GM19452 (cell line): ENCODE measurements at regions not wholly inside any gene's neighbourhood (a gene's known extent, or its start where the extent isn't known, plus 50 kb on each side); places are given as distances from the start of the nearest gene placed in this dataset.
A peak's percentile ranks its signal among the peaks of the same experiment; 100 is the strongest.

Experiments
- ATAC-seq: cut with Tn5 transposase; IDR thresholded peaks from one replicate; pipeline ENCODE4 v1.9.1; 2021; ENCODE audit not compliant: unreplicated experiment

- no peak for ATAC-seq
Observed at GRCh38 chr20:39946931-39947330, 742.1 kb downstream of the MAFB start.

- ATAC-seq: peak; percentile 75
Observed at GRCh38 chr20:39946053-39946810, 742.8 kb downstream of the MAFB start.

GRCh38 chr20:39944861-39945260 lies 744.2 kb downstream of the MAFB start:
- no peak for ATAC-seq

- no peak for ATAC-seq
Observed at GRCh38 chr20:39943336-39943735, 745.7 kb downstream of the MAFB start.

- ATAC-seq: no peak
Observed at GRCh38 chr20:39941245-39941644, 747.8 kb downstream of the MAFB start.

- ATAC-seq: no peak
Observed at GRCh38 chr20:39939241-39939865, 749.7 kb downstream of the MAFB start.

- no peak for ATAC-seq
Observed at GRCh38 chr20:39936401-39936800, 752.6 kb downstream of the MAFB start.

- ATAC-seq: no peak
Observed at GRCh38 chr20:39935901-39936300, 753.1 kb downstream of the MAFB start.

GRCh38 chr20:39916236-39916765 lies 772.7 kb downstream of the MAFB start:
- no peak for ATAC-seq

GRCh38 chr20:39913274-39913673 lies 775.8 kb downstream of the MAFB start:
- ATAC-seq: no peak

GRCh38 chr20:39911497-39911896 lies 777.5 kb downstream of the MAFB start:
- ATAC-seq: no peak

GRCh38 chr20:39910536-39910935 lies 778.5 kb downstream of the MAFB start:
- ATAC-seq: no peak

GRCh38 chr20:39909447-39909846 lies 779.6 kb downstream of the MAFB start:
- ATAC-seq: no peak

GRCh38 chr20:39904476-39905112 lies 784.4 kb downstream of the MAFB start:
- no peak for ATAC-seq

GRCh38 chr20:39903806-39904465 lies 785.1 kb downstream of the MAFB start:
- no peak for ATAC-seq

- ATAC-seq: no peak
Observed at GRCh38 chr20:39899881-39900280, 789.2 kb downstream of the MAFB start.

GRCh38 chr20:39898467-39898852 lies 790.6 kb downstream of the MAFB start:
- no peak for ATAC-seq

- no peak for ATAC-seq
Observed at GRCh38 chr20:39897781-39898466, 791.1 kb downstream of the MAFB start.

- no peak for ATAC-seq
Observed at GRCh38 chr20:39897058-39897457, 792.0 kb downstream of the MAFB start.

- no peak for ATAC-seq
Observed at GRCh38 chr20:39894067-39894466, 795.0 kb downstream of the MAFB start.
